DOHH2 (cell line): ENCODE measurements at regions not wholly inside any gene's neighbourhood (a gene's known extent, or its start where the extent isn't known, plus 50 kb on each side); places are given as distances from the start of the nearest gene placed in this dataset.

ENCODE experiments used
- H3F3A ChIP-seq: fragments of 200-600 bp; sonication (generic), shearing (Covaris generic); 2 replicates; pipeline ENCODE4 v1.6.0; 2016; ENCODE audit warnings: antibody characterized with exemption, mild to moderate bottlenecking; ENCODE audit not compliant: control insufficient read depth, insufficient read depth
- H3K27ac ChIP-seq: fragments of 200-600 bp; sonication (generic); 2 replicates; pipeline ENCODE4 v1.5.1; 2014; ENCODE audit warnings: low read depth, mild to moderate bottlenecking, low read length, moderate library complexity
- H3K27me3 ChIP-seq: fragments of 200-600 bp; sonication (generic); 2 replicates; pipeline ENCODE4 v1.6.1; 2014; ENCODE audit warnings: mild to moderate bottlenecking, low read length, mixed read lengths; ENCODE audit not compliant: control insufficient read depth
- H3K36me3 ChIP-seq: fragments of 200-600 bp; sonication (generic); 2 replicates; pipeline ENCODE4 v1.6.1; 2014; ENCODE audit warnings: mild to moderate bottlenecking, low read length, moderate library complexity, mixed read lengths; ENCODE audit not compliant: control insufficient read depth
- H3K4me1 ChIP-seq: fragments of 200-600 bp; sonication (generic); 2 replicates; pipeline ENCODE4 v1.6.1; 2014; ENCODE audit warnings: mild to moderate bottlenecking, low read length, mixed read lengths; ENCODE audit not compliant: control insufficient read depth
- H3K4me2 ChIP-seq: fragments of 200-600 bp; sonication (generic); 2 replicates; pipeline ENCODE4 v1.6.0; 2014; ENCODE audit warnings: mild to moderate bottlenecking, low read length, moderate library complexity
- H3K4me3 ChIP-seq: fragments of 200-600 bp; sonication (generic); 2 replicates; pipeline ENCODE4 v1.5.1; 2014; ENCODE audit warnings: mild to moderate bottlenecking, low read length, mixed read lengths
- H3K79me2 ChIP-seq: fragments of 200-600 bp; sonication (generic); 2 replicates; pipeline ENCODE4 v1.6.1; 2014; ENCODE audit warnings: mild to moderate bottlenecking, low read length, mixed read lengths; ENCODE audit not compliant: control insufficient read depth
- H3K9me2 ChIP-seq: fragments of 200-600 bp; sonication (generic); replicated peaks from 2 replicates; pipeline ENCODE4 v1.6.1; 2014; ENCODE audit warnings: mild to moderate bottlenecking, low read length, mixed read lengths; ENCODE audit not compliant: control insufficient read depth
- H3K9me3 ChIP-seq: fragments of 200-600 bp; sonication (generic); 2 replicates; pipeline ENCODE4 v1.6.1; 2014; ENCODE audit warnings: antibody characterized with exemption, low read length, mixed read lengths; ENCODE audit not compliant: control insufficient read depth, insufficient read depth
- H4K20me1 ChIP-seq: fragments of 200-600 bp; sonication (generic); 2 replicates; pipeline ENCODE4 v1.6.0; 2014; ENCODE audit warnings: low read depth, mild to moderate bottlenecking, antibody characterized with exemption, low read length, moderate library complexity; ENCODE audit not compliant: control insufficient read depth, insufficient read depth
- EZH2phosphoT487 ChIP-seq: fragments of 200-600 bp; sonication (generic); IDR thresholded peaks from 2 replicates; pipeline ENCODE4 v1.6.1; 2017; ENCODE audit warnings: borderline replicate concordance, mild to moderate bottlenecking, antibody characterized with exemption, low read length, moderate library complexity, mixed read lengths
- TF ChIP-seq, protein P1 (sequence below): fragments of 200-600 bp; sonication (generic); IDR thresholded peaks from one replicate; pipeline ENCODE4 v1.5.1; 2014; ENCODE audit warnings: antibody characterized with exemption, mild to moderate bottlenecking, low read depth, low read length; ENCODE audit not compliant: poor library complexity, severe bottlenecking

DNA sequence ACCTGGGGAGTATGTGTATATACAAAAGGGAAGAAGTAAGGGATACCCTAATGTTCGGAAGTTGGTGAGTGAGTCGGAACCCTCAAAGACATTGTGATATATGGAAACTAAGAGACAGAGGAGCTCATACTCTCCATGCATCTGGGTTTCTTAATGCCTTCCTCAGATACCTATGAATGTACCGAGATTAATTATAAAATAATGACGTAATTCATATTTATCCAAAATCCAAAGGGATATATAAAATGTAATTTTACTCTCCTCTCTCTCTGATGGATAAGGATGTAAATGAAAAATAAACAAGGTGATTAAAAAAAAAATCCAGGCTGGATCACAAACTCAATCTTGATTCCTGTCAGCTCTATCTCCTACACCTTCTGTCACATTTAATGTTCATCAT is 275.9 kb upstream of the FAM241A start:
- H3K27ac ChIP-seq, result no peak overlapping the region
- no peaks in the 10 kb centered on the region for H3F3A ChIP-seq
- no peak for TF ChIP-seq EZH2phosphoT487
- TF ChIP-seq, protein P1, sequence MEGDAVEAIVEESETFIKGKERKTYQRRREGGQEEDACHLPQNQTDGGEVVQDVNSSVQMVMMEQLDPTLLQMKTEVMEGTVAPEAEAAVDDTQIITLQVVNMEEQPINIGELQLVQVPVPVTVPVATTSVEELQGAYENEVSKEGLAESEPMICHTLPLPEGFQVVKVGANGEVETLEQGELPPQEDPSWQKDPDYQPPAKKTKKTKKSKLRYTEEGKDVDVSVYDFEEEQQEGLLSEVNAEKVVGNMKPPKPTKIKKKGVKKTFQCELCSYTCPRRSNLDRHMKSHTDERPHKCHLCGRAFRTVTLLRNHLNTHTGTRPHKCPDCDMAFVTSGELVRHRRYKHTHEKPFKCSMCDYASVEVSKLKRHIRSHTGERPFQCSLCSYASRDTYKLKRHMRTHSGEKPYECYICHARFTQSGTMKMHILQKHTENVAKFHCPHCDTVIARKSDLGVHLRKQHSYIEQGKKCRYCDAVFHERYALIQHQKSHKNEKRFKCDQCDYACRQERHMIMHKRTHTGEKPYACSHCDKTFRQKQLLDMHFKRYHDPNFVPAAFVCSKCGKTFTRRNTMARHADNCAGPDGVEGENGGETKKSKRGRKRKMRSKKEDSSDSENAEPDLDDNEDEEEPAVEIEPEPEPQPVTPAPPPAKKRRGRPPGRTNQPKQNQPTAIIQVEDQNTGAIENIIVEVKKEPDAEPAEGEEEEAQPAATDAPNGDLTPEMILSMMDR, result no peak
- no peaks in the 10 kb centered on the region for H3K79me2 ChIP-seq
- H4K20me1 ChIP-seq, result no peaks in the 10 kb centered on the region
- no peaks in the 10 kb centered on the region for H3K9me3 ChIP-seq
- no peak overlapping the region for H3K4me2 ChIP-seq
- H3K36me3 ChIP-seq, result no peaks in the 10 kb centered on the region
- H3K27me3 ChIP-seq, result no peaks in the 10 kb centered on the region
- H3K9me2 ChIP-seq, result no peaks in the 10 kb centered on the region
- H3K4me3 ChIP-seq, result no peak overlapping the region
- H3K4me1 ChIP-seq, result no peaks in the 10 kb centered on the region

DNA sequence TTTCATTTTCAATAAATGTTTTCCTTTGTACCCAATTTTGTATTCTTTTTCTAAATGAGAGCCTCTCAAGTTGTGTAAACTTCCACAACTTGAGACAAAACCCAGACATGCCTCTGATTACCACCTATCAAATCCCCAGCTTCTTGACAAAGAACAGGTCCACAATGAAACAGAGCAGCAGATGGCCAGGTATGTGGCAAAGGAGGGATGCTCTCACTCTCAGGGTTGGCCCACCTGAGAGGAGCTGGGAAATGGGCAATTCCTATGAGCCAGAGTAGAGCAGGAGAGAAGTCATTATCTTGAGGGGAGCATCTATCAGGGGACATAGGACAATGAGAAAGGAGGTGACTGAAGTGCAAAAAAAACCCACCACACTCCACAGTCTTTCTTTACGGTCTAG is 273.5 kb upstream of the FAM241A start:
- Histone ChIP-seq H3K4me3 (no peak overlapping the region), H4K20me1 (no peaks in the 10 kb centered on the region), H3K36me3 (no peaks in the 10 kb centered on the region), H3K79me2 (no peaks in the 10 kb centered on the region), H3K9me2 (no peaks in the 10 kb centered on the region), H3K4me1 (no peaks in the 10 kb centered on the region), H3K27ac (no peak overlapping the region), H3F3A (no peaks in the 10 kb centered on the region), H3K9me3 (no peaks in the 10 kb centered on the region), H3K4me2 (no peak overlapping the region), H3K27me3 (no peaks in the 10 kb centered on the region)
- TF ChIP-seq EZH2phosphoT487, result no peak
- TF ChIP-seq, protein P1, result no peak

DNA sequence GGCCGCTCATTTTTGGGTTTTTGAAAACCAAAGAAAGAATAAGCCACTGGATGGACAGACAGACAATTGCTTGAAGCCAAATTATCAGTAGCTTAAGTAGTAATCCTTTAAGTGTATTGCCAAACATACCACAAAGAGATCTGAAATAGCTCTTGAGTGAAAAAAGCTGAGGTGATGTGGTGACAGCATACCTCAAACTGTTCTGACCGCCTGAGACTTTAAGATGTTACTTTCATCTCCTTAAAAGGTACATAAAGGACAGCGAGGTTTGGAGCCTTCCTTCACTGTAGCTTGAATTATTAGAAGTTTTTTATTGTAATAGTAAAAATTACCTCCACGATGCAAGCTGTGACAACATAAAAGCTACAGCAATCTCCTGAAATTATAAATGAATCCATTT is 271.5 kb upstream of the FAM241A start:
- no peaks in the 10 kb centered on the region for H3K27me3 ChIP-seq
- H4K20me1 ChIP-seq, result no peaks in the 10 kb centered on the region
- H3K4me2 ChIP-seq, result no peak overlapping the region
- no peaks in the 10 kb centered on the region for H3K79me2 ChIP-seq
- no peaks in the 10 kb centered on the region for H3K9me2 ChIP-seq
- H3K9me3 ChIP-seq, result no peaks in the 10 kb centered on the region
- TF ChIP-seq EZH2phosphoT487, result no peak
- TF ChIP-seq, protein P1, result no peak
- no peaks in the 10 kb centered on the region for H3K36me3 ChIP-seq
- no peak overlapping the region for H3K27ac ChIP-seq
- H3F3A ChIP-seq, result no peaks in the 10 kb centered on the region
- H3K4me3 ChIP-seq, result no peak overlapping the region
- no peaks in the 10 kb centered on the region for H3K4me1 ChIP-seq

DNA sequence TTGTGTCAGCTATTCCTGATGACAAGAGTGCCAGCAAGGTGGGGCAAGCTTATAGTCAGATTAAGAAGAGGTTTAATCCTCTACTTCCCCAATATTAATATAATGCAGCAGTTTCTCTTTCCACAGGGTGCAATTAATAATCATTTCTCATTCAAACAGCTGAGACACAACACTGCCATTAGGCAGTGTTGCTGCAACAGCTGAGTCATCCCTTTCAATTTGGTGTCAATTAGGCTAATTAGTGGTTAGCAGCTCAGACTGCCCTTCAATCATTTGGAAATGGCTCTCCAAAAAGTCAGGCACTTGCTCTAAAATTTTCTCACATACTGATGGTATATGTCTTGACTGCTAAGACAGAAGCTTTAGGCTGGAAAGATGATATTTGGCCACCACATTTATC is 265.7 kb upstream of the FAM241A start:
- H3K4me3 ChIP-seq, result no peak overlapping the region
- TF ChIP-seq, protein P1, result no peak
- no peak for TF ChIP-seq EZH2phosphoT487
- no peak overlapping the region for H3K27ac ChIP-seq
- H3K4me2 ChIP-seq, result no peak overlapping the region
- H3K4me1 ChIP-seq, result no peaks in the 10 kb centered on the region
- H3K27me3 ChIP-seq, result no peaks in the 10 kb centered on the region
- no peaks in the 10 kb centered on the region for H3K79me2 ChIP-seq
- H3K9me3 ChIP-seq, result no peaks in the 10 kb centered on the region
- H3F3A ChIP-seq, result no peaks in the 10 kb centered on the region
- no peaks in the 10 kb centered on the region for H3K9me2 ChIP-seq
- H4K20me1 ChIP-seq, result no peaks in the 10 kb centered on the region
- no peaks in the 10 kb centered on the region for H3K36me3 ChIP-seq
